WTC11 (cell line): ENCODE measurements at regions not wholly inside any gene's neighbourhood (a gene's known extent, or its start where the extent isn't known, plus 50 kb on each side); places are given as distances from the start of the nearest gene placed in this dataset.

ENCODE experiments used
- ATAC-seq: fragments of 200-7000 bp; cut with Tn5 transposase; 2 replicates; pipeline ENCODE4 v1.10.0; 2021; ENCODE audit warnings: mild to moderate bottlenecking, moderate library complexity
- CTCF ChIA-PET: fragments of 300-600 bp; sonication (Branson Sonifier 250); formaldehyde crosslinking; loops from one replicate; lab custom pipeline; 2021; ENCODE audit warnings: antibody characterized with exemption; lab: Charles Lee
- POLR2A ChIA-PET: fragments of 350-600 bp; sonication (Branson Sonifier 250); formaldehyde crosslinking; loops from one replicate; lab custom pipeline; 2021; ENCODE audit warnings: antibody characterized with exemption; lab: Charles Lee
- DNase-seq: peaks from one replicate; pipeline ENCODE4 v3.0.0; 2021; ENCODE audit warnings: low spot score
- H3K27ac Mint-ChIP-seq: 2 replicates; pipeline ENCODE4 v1.8.0; 2021; ENCODE audit warnings: mixed read lengths
- H3K27me3 Mint-ChIP-seq: 2 replicates; pipeline ENCODE4 v1.8.0; 2021; ENCODE audit warnings: low read depth, mild to moderate bottlenecking, moderate library complexity, mixed read lengths
- H3K36me3 Mint-ChIP-seq: 2 replicates; pipeline ENCODE4 v1.8.0; 2021; ENCODE audit warnings: mixed read lengths
- H3K4me1 Mint-ChIP-seq: 2 replicates; pipeline ENCODE4 v1.8.0; 2022; ENCODE audit warnings: mixed read lengths
- H3K4me3 Mint-ChIP-seq: 2 replicates; pipeline ENCODE4 v1.8.0; 2021; ENCODE audit warnings: mild to moderate bottlenecking, moderate library complexity, mixed read lengths
- H3K9me3 Mint-ChIP-seq: 2 replicates; pipeline ENCODE4 v1.8.0; 2021; ENCODE audit warnings: mixed read lengths
- CBFB ChIP-seq: sonication (generic); formaldehyde crosslinking; IDR thresholded peaks from 2 replicates; pipeline ENCODE4 v1.8.1; 2022; ENCODE audit warnings: mild to moderate bottlenecking, low read depth, missing genetic modification reagents
- CREM ChIP-seq: sonication (generic); formaldehyde crosslinking; IDR thresholded peaks from 2 replicates; pipeline ENCODE4 v1.8.1; 2022; ENCODE audit warnings: mild to moderate bottlenecking, missing genetic modification reagents, moderate library complexity
- FOXJ3 ChIP-seq: sonication (generic); formaldehyde crosslinking; IDR thresholded peaks from 2 replicates; pipeline ENCODE4 v1.9.0; 2021; ENCODE audit warnings: missing genetic modification reagents, mild to moderate bottlenecking, borderline replicate concordance
- GABPB1 ChIP-seq: sonication (generic); formaldehyde crosslinking; IDR thresholded peaks from 2 replicates; pipeline ENCODE4 v1.8.1; 2023; ENCODE audit warnings: mild to moderate bottlenecking, missing genetic modification reagents
- GTF2I ChIP-seq: fragments of 250-450 bp; sonication (Bioruptor Pico); conservative IDR thresholded peaks from 2 replicates; pipeline ENCODE4 v1.4.0; 2021; ENCODE audit warnings: mild to moderate bottlenecking
- HMGA2 ChIP-seq: fragments of 250-450 bp; sonication (Bioruptor Pico); IDR thresholded peaks from 2 replicates; pipeline ENCODE4 v1.4.0; 2021; ENCODE audit warnings: mild to moderate bottlenecking, moderate library complexity
- KAT7 ChIP-seq: sonication (generic); formaldehyde crosslinking; IDR thresholded peaks from 2 replicates; pipeline ENCODE4 v1.8.1; 2023; ENCODE audit warnings: missing genetic modification reagents, mild to moderate bottlenecking, borderline replicate concordance
- MYBL2 ChIP-seq: sonication (generic); formaldehyde crosslinking; IDR thresholded peaks from 2 replicates; pipeline ENCODE4 v1.8.1; 2023; ENCODE audit warnings: mild to moderate bottlenecking, moderate library complexity, missing genetic modification reagents
- NR3C1 ChIP-seq: sonication (generic); formaldehyde crosslinking; conservative IDR thresholded peaks from 2 replicates; pipeline ENCODE4 v1.8.1; 2023; ENCODE audit warnings: low read depth, mild to moderate bottlenecking, missing genetic modification reagents
- RORB ChIP-seq: fragments of 250-450 bp; sonication (Bioruptor Pico); IDR thresholded peaks from 2 replicates; pipeline ENCODE4 v1.9.0; 2021; ENCODE audit warnings: mild to moderate bottlenecking
- TP53 ChIP-seq: sonication (generic); formaldehyde crosslinking; IDR thresholded peaks from 2 replicates; pipeline ENCODE4 v1.8.1; 2023; ENCODE audit warnings: mild to moderate bottlenecking, missing genetic modification reagents
- ZBTB21 ChIP-seq: sonication (generic); formaldehyde crosslinking; IDR thresholded peaks from 2 replicates; pipeline ENCODE4 v1.8.1; 2023; ENCODE audit warnings: mild to moderate bottlenecking, missing genetic modification reagents, borderline replicate concordance
- ZNF219 ChIP-seq: sonication (generic); formaldehyde crosslinking; IDR thresholded peaks from 2 replicates; pipeline ENCODE4 v1.8.0; 2023; ENCODE audit warnings: missing genetic modification reagents, mild to moderate bottlenecking, borderline replicate concordance
- ZNF396 ChIP-seq: fragments of 250-450 bp; sonication (Bioruptor Pico); IDR thresholded peaks from 2 replicates; pipeline ENCODE4 v1.8.0; 2021; ENCODE audit warnings: mild to moderate bottlenecking, moderate library complexity, borderline replicate concordance
- ZNF416 ChIP-seq: fragments of 250-450 bp; sonication (Bioruptor Pico); IDR thresholded peaks from 2 replicates; pipeline ENCODE4 v1.9.0; 2021; ENCODE audit warnings: mild to moderate bottlenecking, inconsistent platforms
- ZNF423 ChIP-seq: fragments of 250-450 bp; sonication (Bioruptor Pico); IDR thresholded peaks from 2 replicates; pipeline ENCODE4 v2.1.2; 2022; ENCODE audit warnings: mild to moderate bottlenecking, moderate library complexity
- TF ChIP-seq, protein P1 (sequence below): sonication (generic); formaldehyde crosslinking; IDR thresholded peaks from 2 replicates; pipeline ENCODE4 v1.8.1; 2023; ENCODE audit warnings: mild to moderate bottlenecking, missing genetic modification reagents, borderline replicate concordance
- TF ChIP-seq, protein P2 (sequence below): sonication (generic); formaldehyde crosslinking; IDR thresholded peaks from 2 replicates; pipeline ENCODE4 v1.8.0; 2023; ENCODE audit warnings: missing genetic modification reagents
- TF ChIP-seq, protein P3 (sequence below): fragments of 250-450 bp; sonication (Bioruptor Pico); IDR thresholded peaks from 2 replicates; pipeline ENCODE4 v1.9.0; 2021; ENCODE audit warnings: moderate library complexity, mild to moderate bottlenecking, inconsistent platforms, borderline replicate concordance
- TF ChIP-seq, protein P4 (sequence below): fragments of 250-450 bp; sonication (Bioruptor Pico); IDR thresholded peaks from 2 replicates; pipeline ENCODE4 v1.8.0; 2021; ENCODE audit warnings: mild to moderate bottlenecking
- TF ChIP-seq, protein P5 (sequence below): sonication (generic); formaldehyde crosslinking; IDR thresholded peaks from 2 replicates; pipeline ENCODE4 v1.8.1; 2023; ENCODE audit warnings: mild to moderate bottlenecking, moderate library complexity, missing genetic modification reagents
- TF ChIP-seq, protein P6 (sequence below): sonication (generic); formaldehyde crosslinking; IDR thresholded peaks from 2 replicates; pipeline ENCODE4 v1.8.1; 2023; ENCODE audit warnings: mild to moderate bottlenecking, missing genetic modification reagents, moderate library complexity

DNA sequence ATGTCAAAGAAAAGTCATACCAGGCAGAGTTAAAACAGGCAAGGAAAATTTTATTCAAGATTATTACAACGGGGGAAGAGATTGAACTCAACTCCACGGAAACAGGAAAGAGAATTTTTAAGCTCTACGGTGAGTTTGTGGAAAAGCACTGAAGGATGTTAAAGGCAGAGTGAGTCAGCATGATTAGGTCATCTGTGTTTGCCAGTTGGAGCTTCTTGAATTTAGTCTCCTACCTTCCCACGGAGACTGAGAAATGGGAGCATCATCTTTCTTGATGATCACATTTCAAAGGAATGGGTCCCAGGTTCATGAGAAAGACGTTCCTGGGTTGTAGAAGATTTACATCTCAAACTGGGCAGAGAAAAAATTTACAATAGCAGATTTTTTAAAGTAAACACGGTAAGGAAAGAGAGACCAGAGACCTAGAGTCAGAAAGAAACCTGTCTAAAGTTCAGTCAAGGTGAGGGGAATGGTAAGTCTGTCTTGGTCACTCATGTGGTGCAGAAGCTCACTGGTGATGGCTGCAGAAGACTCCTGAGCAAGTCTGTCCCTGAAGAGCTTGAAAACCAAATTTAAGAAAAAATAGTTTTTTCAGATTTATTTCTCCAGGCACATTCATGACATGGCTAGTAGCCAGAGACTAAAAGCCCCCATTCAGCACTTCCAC is 516.9 kb upstream of the LRRN3 start:
- no peaks in the 10 kb centered on the region for H3K36me3 Mint-ChIP-seq
- no peak for ATAC-seq
- no peaks in the 10 kb centered on the region for H3K27me3 Mint-ChIP-seq
- CTCF ChIA-PET = no interaction called here
- no peak for DNase-seq
- TF ChIP-seq, protein P1, sequence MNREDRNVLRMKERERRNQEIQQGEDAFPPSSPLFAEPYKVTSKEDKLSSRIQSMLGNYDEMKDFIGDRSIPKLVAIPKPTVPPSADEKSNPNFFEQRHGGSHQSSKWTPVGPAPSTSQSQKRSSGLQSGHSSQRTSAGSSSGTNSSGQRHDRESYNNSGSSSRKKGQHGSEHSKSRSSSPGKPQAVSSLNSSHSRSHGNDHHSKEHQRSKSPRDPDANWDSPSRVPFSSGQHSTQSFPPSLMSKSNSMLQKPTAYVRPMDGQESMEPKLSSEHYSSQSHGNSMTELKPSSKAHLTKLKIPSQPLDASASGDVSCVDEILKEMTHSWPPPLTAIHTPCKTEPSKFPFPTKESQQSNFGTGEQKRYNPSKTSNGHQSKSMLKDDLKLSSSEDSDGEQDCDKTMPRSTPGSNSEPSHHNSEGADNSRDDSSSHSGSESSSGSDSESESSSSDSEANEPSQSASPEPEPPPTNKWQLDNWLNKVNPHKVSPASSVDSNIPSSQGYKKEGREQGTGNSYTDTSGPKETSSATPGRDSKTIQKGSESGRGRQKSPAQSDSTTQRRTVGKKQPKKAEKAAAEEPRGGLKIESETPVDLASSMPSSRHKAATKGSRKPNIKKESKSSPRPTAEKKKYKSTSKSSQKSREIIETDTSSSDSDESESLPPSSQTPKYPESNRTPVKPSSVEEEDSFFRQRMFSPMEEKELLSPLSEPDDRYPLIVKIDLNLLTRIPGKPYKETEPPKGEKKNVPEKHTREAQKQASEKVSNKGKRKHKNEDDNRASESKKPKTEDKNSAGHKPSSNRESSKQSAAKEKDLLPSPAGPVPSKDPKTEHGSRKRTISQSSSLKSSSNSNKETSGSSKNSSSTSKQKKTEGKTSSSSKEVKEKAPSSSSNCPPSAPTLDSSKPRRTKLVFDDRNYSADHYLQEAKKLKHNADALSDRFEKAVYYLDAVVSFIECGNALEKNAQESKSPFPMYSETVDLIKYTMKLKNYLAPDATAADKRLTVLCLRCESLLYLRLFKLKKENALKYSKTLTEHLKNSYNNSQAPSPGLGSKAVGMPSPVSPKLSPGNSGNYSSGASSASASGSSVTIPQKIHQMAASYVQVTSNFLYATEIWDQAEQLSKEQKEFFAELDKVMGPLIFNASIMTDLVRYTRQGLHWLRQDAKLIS = no peak
- TF ChIP-seq, protein P2, sequence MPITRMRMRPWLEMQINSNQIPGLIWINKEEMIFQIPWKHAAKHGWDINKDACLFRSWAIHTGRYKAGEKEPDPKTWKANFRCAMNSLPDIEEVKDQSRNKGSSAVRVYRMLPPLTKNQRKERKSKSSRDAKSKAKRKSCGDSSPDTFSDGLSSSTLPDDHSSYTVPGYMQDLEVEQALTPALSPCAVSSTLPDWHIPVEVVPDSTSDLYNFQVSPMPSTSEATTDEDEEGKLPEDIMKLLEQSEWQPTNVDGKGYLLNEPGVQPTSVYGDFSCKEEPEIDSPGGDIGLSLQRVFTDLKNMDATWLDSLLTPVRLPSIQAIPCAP (CRISPR knock-in tag) = no peak
- H3K27ac Mint-ChIP-seq = no peak overlapping the region; the same call in 1 of the 2 replicates
- H3K9me3 Mint-ChIP-seq = no peaks in the 10 kb centered on the region
- H3K4me1 Mint-ChIP-seq = peaks cover 11% of the 10 kb centered on the region
- H3K4me3 Mint-ChIP-seq = no peak overlapping the region
- POLR2A ChIA-PET = no interaction called here

DNA sequence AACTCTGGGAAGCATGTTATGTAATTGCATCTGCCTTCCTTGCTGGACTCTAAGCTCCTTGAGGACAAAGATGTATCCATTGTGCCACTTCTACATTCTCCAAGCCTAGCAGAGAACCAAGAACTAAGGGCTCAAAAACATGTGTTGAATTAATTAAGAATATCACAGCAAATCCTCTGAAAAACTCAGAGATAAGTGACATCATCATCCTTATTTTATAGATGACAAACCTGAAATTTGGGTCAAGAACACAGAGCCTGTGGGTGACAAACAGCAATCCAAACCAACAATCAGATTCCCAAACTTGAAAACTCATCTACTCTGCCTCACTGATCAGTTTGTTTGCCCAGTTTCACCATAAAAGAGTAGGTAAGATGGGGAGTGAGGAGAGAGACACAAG is 503.6 kb upstream of the LRRN3 start:
- Mint-ChIP-seq H3K27me3 (no peaks in the 10 kb centered on the region), H3K27ac (no peak overlapping the region), H3K4me1 (peaks cover 17% of the 10 kb centered on the region), H3K36me3 (no peaks in the 10 kb centered on the region), H3K4me3 (no peak overlapping the region), H3K9me3 (peaks cover 4% of the 10 kb centered on the region)
- no peak for TF ChIP-seq ZNF416
- no peak for TF ChIP-seq CBFB (CRISPR knock-in tag)
- TF ChIP-seq CREM (CRISPR knock-in tag) = no peak
- no peak for TF ChIP-seq RORB (CRISPR knock-in tag)
- no peak for TF ChIP-seq FOXJ3
- TF ChIP-seq KAT7 (CRISPR knock-in tag) = no peak
- no peak for TF ChIP-seq TP53
- TF ChIP-seq ZNF219 = no peak
- no peak for TF ChIP-seq GTF2I (CRISPR knock-in tag)
- TF ChIP-seq, protein P3, sequence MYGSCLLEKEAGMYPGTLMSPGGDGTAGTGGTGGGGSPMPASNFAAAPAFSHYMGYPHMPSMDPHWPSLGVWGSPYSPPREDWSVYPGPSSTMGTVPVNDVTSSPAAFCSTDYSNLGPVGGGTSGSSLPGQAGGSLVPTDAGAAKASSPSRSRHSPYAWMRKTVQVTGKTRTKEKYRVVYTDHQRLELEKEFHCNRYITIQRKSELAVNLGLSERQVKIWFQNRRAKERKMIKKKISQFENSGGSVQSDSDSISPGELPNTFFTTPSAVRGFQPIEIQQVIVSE (CRISPR knock-in tag) = no peak
- TF ChIP-seq, protein P4, sequence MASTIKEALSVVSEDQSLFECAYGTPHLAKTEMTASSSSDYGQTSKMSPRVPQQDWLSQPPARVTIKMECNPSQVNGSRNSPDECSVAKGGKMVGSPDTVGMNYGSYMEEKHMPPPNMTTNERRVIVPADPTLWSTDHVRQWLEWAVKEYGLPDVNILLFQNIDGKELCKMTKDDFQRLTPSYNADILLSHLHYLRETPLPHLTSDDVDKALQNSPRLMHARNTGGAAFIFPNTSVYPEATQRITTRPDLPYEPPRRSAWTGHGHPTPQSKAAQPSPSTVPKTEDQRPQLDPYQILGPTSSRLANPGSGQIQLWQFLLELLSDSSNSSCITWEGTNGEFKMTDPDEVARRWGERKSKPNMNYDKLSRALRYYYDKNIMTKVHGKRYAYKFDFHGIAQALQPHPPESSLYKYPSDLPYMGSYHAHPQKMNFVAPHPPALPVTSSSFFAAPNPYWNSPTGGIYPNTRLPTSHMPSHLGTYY (CRISPR knock-in tag) = no peak
- TF ChIP-seq GABPB1 = no peak
- TF ChIP-seq MYBL2 = no peak
- no peak for TF ChIP-seq ZBTB21 (CRISPR knock-in tag)
- TF ChIP-seq, protein P5, sequence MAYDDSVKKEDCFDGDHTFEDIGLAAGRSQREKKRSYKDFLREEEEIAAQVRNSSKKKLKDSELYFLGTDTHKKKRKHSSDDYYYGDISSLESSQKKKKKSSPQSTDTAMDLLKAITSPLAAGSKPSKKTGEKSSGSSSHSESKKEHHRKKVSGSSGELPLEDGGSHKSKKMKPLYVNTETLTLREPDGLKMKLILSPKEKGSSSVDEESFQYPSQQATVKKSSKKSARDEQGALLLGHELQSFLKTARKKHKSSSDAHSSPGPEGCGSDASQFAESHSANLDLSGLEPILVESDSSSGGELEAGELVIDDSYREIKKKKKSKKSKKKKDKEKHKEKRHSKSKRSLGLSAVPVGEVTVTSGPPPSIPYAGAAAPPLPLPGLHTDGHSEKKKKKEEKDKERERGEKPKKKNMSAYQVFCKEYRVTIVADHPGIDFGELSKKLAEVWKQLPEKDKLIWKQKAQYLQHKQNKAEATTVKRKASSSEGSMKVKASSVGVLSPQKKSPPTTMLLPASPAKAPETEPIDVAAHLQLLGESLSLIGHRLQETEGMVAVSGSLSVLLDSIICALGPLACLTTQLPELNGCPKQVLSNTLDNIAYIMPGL (CRISPR knock-in tag) = no peak
- TF ChIP-seq ZNF423 = no peak
- no peak for TF ChIP-seq HMGA2 (CRISPR knock-in tag)
- no peak for TF ChIP-seq ZNF396 (CRISPR knock-in tag)
- TF ChIP-seq, protein P6, sequence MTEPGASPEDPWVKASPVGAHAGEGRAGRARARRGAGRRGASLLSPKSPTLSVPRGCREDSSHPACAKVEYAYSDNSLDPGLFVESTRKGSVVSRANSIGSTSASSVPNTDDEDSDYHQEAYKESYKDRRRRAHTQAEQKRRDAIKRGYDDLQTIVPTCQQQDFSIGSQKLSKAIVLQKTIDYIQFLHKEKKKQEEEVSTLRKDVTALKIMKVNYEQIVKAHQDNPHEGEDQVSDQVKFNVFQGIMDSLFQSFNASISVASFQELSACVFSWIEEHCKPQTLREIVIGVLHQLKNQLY = no peak
- TF ChIP-seq NR3C1 = no peak
- ATAC-seq (no peak), DNase-seq (no peak)
- ChIA-PET CTCF (no interaction called here), POLR2A (no interaction called here)
